ENCODE measurements at regions not wholly inside any gene's neighbourhood (a gene's known extent, or its start where the extent isn't known, plus 50 kb on each side); places are given as distances from the start of the nearest gene placed in this dataset.

DNA sequence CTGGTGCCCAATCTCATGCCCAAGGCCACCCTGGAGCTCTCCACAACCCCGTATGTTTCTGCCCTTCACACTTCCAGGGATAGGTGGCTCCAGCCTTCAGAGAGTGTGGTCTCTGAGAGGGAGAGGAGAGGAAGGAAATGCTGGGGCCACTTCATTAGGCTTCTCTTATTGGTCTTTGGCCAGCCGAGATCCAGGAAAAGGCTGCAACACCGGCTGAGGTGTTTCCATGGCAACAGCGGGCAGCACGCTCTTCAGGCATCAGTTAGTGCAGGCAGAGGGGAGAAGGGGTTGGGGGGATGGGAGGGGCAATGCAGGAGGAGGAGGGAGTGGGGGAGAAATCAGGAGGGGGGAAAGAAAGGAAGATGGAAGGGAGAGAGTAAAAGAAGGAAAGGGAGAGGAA is 275.1 kb upstream of the GJB5 start:
- no peak overlapping the region for H3K27ac ChIP-seq
- H3K9me3 ChIP-seq (replicated peaks): no peaks in the 10 kb centered on the region
- H3K4me3 ChIP-seq: no peak overlapping the region
- no peak for DNase-seq
- H3K4me1 ChIP-seq: no peaks in the 10 kb centered on the region
- H3K36me3 ChIP-seq: no peaks in the 10 kb centered on the region
- H3K27me3 ChIP-seq: no peaks in the 10 kb centered on the region

DNA sequence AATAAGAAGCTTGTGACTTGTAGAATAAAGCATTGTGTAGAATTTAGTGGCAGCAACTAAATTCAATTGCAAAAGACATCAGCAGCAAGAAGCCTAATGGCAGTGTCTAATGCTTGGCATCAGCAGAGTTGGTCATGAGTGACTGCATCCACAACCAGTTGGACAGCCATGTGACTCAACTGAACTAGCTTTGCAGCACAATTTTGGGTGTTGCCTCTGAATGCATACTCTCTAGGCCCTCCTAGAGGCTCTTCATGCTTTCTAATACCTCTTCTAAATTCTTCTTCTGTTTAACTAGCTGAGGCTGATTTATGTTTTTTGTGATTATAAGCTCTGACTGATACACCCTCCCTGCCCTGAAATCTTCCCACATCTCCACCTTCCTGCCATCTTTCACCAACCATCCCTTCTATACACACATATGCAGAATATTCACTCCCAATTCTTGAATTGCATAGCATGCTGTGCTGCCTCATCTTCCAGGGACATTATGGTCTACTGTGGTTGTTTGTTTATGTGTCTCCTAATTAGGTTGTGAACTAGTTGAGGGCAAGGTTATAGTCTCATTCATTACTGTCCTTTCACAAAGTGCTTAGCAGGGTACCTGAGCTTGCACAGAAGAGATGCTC is 266.7 kb upstream of the GJB5 start:
- H3K27ac ChIP-seq: no peak overlapping the region
- no peaks in the 10 kb centered on the region for H3K36me3 ChIP-seq
- no peaks in the 10 kb centered on the region for H3K4me1 ChIP-seq
- DNase-seq: no peak
- H3K27me3 ChIP-seq: no peaks in the 10 kb centered on the region
- H3K4me3 ChIP-seq: no peak overlapping the region
- no peaks in the 10 kb centered on the region for H3K9me3 ChIP-seq (replicated peaks)

DNA sequence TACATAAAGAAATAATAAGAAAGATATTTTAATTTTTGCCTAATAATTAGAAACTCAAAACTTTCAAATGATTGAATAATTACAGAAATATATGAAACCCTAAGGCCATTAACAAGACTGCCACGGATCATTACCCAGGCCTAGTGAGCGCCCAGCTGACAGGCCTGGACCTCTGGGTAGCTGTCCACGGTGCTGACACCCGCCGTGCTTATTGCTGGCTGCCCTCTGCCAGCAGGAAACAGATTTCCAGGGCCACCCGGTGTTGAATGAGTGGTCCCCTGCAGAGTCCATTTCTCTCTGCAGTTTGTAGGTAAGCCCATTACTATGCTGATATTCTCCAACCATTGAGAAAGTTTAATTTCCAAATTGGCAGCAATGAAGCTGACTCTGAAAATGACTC is 254.4 kb upstream of the GJB5 start:
- Histone ChIP-seq H3K4me1 (no peaks in the 10 kb centered on the region), H3K9me3 (replicated peaks) (no peaks in the 10 kb centered on the region), H3K36me3 (no peaks in the 10 kb centered on the region), H3K27me3 (no peaks in the 10 kb centered on the region), H3K27ac (no peak overlapping the region), H3K4me3 (no peak overlapping the region)
- DNase-seq: peak; percentile 57 to 67

DNA sequence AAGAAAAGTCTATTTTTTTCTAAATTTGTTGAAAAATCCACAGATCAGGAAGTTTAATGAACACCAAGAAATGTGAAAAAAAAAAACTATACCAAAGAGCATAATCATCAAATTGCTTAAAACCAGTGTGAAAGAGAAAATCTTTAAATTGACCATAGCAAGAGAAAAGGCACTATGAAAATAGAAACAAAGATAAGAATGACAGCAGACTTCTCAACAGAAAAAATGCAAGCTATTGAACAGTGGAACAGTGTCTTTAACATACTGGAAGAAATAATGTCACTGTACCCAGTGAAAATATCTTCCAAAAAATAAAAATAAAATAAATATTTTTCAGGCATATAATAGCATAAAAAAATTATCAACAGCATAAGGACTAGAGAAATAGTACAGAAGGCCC is 243.0 kb upstream of the GJB5 start:
- no peak overlapping the region for H3K4me3 ChIP-seq
- DNase-seq: no peak
- H3K9me3 ChIP-seq (replicated peaks): peaks cover 7% of the 10 kb centered on the region; the same call in 1 of the 2 replicates
- H3K4me1 ChIP-seq: no peaks in the 10 kb centered on the region
- H3K36me3 ChIP-seq: no peaks in the 10 kb centered on the region
- no peaks in the 10 kb centered on the region for H3K27me3 ChIP-seq
- H3K27ac ChIP-seq: no peak overlapping the region

DNA sequence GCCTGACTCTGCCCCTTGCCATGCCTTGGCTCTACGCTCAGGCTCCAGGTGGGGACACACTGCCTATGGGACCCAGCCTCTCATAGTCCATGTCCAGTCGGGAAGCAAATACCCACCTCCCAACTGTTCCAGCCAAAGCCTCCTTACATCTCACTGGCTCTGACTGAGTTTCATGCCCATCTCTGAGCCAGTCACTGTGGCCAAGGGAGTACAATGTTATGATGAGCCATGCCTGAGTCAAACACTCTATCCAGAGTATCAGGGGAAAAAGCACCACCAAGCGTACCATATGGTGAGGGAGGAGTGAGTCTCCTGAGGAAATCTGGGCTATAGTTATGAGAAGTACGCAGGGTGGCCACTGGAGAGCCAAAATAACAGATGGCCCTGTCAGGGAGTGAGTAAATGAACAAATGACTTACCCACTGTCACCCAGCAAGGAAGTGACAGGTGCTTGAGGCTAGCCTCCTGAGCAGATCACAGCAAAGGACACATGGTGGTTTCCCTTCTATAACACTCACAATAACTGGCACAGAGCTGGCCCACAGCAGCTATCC is 236.6 kb upstream of the GJB5 start:
- H3K4me3 ChIP-seq: no peak overlapping the region
- no peaks in the 10 kb centered on the region for H3K4me1 ChIP-seq
- no peak overlapping the region for H3K27ac ChIP-seq
- no peaks in the 10 kb centered on the region for H3K9me3 ChIP-seq (replicated peaks)
- no peak for DNase-seq
- H3K27me3 ChIP-seq: no peaks in the 10 kb centered on the region
- no peaks in the 10 kb centered on the region for H3K36me3 ChIP-seq

DNA sequence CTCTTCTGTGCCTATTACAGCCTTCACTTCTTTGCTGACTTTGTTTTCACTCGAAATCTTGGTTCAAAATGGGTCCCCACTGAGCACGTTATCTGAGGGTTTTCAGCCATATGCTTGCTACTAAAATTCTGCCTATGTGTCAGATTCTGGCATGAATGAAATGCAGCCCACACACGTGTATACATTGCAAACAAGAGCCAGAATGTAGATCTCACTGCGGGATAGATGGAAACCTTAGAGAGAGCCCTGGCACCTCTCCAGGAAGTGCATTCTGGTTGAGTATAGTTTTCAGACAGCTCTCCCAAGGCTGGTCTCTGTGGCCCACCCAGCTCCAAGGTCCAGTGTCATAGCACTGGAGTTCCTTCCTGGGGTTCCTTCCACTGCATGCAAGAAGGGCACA is 234.7 kb upstream of the GJB5 start:
- H3K36me3 ChIP-seq: no peaks in the 10 kb centered on the region
- no peak overlapping the region for H3K4me3 ChIP-seq
- no peaks in the 10 kb centered on the region for H3K9me3 ChIP-seq (replicated peaks)
- no peaks in the 10 kb centered on the region for H3K27me3 ChIP-seq
- H3K4me1 ChIP-seq: no peaks in the 10 kb centered on the region
- DNase-seq: no peak
- no peak overlapping the region for H3K27ac ChIP-seq

DNA sequence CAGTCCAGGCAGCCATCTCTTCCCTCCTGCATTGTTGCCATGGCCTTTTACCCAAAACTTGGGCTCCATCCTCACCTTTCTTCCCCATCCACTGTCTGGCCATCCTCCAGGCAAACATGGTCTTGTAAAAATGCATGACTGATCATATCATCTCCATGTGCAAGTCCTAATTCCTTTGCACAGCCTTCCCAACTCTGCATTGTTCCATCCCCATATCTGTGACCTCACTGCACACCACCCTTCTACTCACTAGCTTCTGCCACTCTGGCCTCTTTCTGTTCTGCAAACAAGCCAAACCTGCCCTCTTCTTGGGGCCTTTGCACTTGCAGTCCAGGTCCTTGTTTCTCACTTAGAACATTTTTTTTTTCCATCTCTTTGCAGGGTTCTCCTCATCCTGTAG is 230.1 kb upstream of the GJB5 start:
- no peak overlapping the region for H3K4me3 ChIP-seq
- H3K4me1 ChIP-seq: no peaks in the 10 kb centered on the region
- no peak for DNase-seq
- no peak overlapping the region for H3K27ac ChIP-seq
- H3K36me3 ChIP-seq: no peaks in the 10 kb centered on the region
- H3K27me3 ChIP-seq: no peaks in the 10 kb centered on the region
- H3K9me3 ChIP-seq (replicated peaks): no peaks in the 10 kb centered on the region

DNA sequence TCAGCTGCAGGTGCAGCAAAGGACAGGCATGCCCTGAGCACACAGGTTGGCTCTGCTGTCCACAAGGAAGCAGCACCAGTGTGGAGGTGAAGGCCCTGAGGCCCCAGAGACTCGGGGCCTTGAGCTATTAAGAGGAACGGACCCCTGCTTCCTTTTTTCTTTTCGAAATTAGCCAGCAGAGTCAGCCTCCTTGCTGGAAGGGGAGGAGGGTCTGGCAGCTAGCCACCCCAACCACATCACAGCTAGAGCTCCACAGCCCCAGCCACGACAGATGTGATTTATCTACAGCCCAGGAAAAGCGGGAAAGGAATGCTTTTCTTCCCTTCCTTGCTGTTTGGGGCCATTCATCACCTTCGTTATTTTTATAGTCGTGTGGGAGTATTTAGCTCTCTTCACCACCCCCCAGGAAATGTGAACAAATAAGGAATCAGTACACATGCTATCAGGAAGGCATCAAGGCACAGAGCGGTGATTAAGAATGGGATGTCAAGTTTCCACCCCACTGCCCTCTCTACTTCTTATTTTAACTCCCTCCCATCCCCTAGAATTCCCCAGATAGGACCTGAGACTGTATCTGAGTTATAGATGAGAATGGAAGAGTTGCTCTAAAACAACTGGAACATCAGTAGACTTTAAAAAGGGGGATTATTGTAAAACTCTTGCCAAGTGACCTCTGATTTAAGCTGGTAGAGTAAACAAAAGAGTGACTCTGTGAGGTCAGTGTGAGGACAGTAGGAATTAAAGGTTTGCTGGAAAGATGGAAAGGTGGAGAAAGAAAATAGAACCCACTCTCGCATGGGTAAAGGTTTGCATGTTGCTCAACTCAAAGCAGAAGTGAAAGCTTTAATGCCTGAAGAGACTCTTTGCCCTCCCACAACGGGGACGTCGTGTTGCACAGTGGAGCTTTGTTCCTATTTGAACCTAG is 224.7 kb upstream of the GJB5 start:
- H3K27me3 ChIP-seq: peaks cover 9% of the 10 kb centered on the region
- H3K36me3 ChIP-seq: no peaks in the 10 kb centered on the region
- no peak overlapping the region for H3K27ac ChIP-seq
- no peaks in the 10 kb centered on the region for H3K4me1 ChIP-seq
- no peaks in the 10 kb centered on the region for H3K9me3 ChIP-seq (replicated peaks)
- DNase-seq: no peak
- no peak overlapping the region for H3K4me3 ChIP-seq

DNA sequence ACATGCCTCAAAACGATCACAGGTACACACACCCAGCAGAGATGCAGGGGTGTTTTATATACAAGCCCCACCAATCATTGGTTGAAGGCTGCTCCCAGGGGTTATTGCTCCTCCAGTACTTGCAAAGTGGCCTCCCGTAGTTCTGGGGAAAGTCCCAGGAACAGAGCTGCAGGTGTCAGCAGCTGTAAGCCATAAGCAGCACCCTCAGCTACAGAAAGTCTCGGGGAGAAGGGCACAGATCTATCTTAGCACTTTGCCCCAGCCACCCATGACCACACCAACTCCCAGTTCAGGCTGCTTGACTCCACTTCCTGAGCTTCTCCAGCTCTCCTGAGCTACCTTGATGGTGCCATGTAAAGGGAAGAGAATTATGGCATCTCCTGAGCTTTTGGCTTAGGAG is 222.7 kb upstream of the GJB5 start:
- Histone ChIP-seq H3K27me3 (peaks cover 9% of the 10 kb centered on the region), H3K9me3 (replicated peaks) (no peaks in the 10 kb centered on the region), H3K27ac (no peak overlapping the region), H3K4me3 (no peak overlapping the region), H3K4me1 (no peaks in the 10 kb centered on the region), H3K36me3 (no peaks in the 10 kb centered on the region)
- no peak for DNase-seq

DNA sequence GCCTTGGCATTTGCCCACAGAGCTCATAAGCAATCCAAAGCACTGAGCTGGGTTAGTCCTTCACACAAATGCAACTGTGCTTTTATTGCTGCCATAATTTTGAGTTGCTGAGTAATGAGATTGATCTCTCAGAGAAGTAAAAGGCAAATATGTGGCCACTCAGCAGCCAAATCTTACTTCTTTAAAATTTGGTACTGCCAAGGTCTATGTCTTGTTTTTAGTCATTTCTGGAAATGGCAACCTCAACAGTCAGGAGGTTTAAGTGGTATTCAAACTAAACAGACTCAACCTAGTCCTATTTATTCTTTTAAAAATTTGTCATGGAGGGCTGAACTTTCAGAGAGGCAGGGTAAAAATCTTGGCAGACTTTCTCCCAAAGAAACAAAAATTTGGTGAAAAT is 216.4 kb upstream of the GJB5 start:
- Histone ChIP-seq H3K27ac (no peak overlapping the region), H3K4me1 (no peaks in the 10 kb centered on the region), H3K36me3 (no peaks in the 10 kb centered on the region), H3K4me3 (no peak overlapping the region), H3K9me3 (replicated peaks) (no peaks in the 10 kb centered on the region), H3K27me3 (no peaks in the 10 kb centered on the region)
- DNase-seq: no peak

DNA sequence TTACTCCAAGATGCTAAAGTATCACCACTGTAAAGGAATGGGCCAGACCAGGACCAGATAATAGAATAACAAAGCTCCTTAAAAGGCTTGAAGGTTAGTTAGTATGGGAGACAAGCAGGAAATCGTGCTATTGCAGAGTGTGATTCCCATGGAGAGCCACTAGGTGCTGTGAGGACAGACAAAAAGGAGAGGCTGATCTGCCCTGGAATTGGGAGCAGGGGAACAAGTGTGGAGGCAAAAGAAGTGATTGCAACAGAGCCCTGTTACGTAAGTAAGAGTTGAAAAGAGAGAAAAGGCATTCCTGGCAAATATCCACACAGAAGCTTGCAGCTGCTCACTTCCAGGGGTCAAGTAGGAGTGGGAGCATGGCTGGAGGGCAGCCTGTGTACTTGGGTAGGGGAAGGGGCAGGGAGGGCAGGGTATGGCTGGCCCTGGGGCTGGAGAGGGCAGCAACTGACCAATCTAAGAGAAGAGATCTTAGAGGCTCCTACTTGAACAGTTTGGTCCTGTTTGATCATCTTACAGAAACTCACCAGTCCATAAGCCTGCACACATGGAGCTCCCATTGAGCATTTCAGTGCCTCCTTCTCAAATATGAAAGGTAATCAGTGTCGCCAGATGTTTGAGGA is 207.7 kb upstream of the GJB5 start:
- no peaks in the 10 kb centered on the region for H3K4me1 ChIP-seq
- H3K4me3 ChIP-seq: no peak overlapping the region
- no peaks in the 10 kb centered on the region for H3K27me3 ChIP-seq
- DNase-seq: peak in 1 of 2 experiments; percentile 16
- H3K36me3 ChIP-seq: no peaks in the 10 kb centered on the region
- H3K27ac ChIP-seq: no peak overlapping the region
- H3K9me3 ChIP-seq (replicated peaks): no peaks in the 10 kb centered on the region

DNA sequence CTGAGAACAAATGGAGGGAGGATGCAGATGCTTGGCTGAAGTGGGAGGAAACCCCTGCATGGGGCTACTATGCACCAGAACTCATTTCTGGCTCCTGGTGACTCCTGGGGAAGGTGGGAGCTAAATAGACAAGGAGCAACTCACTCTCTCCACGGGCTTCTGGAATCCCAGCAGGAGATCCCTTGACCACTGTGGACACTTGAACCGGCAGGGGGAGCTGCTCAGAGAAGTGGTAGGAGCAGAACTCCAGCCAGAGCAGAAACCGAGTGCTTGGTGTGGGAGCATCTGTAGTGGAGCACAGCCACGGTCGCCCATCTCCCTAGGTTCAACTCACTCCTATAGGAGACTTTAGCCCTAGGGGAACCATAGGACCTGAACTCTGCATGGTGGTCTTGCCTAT is 205.6 kb upstream of the GJB5 start:
- Histone ChIP-seq H3K27ac (no peak overlapping the region), H3K4me1 (no peaks in the 10 kb centered on the region), H3K36me3 (no peaks in the 10 kb centered on the region), H3K4me3 (no peak overlapping the region), H3K9me3 (replicated peaks) (no peaks in the 10 kb centered on the region), H3K27me3 (no peaks in the 10 kb centered on the region)
- DNase-seq: peak; percentile 25 to 43

DNA sequence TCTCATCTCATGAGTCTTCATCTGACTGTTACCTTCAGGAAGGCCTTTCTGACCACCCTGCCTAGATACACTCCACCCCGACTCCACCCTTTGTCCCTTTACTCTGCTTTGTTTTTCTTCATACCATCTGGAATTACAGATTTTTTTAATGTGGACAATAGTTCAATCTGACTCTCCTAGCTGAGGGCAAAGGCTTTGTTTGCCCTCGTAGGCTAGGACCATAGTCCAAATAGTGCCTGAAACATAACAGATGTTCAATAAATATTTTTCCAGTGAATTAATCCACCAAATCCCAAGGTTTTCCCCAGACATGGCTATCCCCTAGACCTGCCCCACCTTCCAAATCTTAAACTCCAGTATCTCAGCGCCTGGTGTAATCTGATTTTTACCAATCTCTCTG is 176.5 kb upstream of the GJB5 start:
- Histone ChIP-seq H3K27me3 (peaks cover 11% of the 10 kb centered on the region; the same call in 1 of the 2 replicates), H3K4me1 (no peaks in the 10 kb centered on the region), H3K4me3 (no peak overlapping the region), H3K9me3 (replicated peaks) (no peaks in the 10 kb centered on the region), H3K27ac (no peak overlapping the region), H3K36me3 (no peaks in the 10 kb centered on the region)
- no peak for DNase-seq

DNA sequence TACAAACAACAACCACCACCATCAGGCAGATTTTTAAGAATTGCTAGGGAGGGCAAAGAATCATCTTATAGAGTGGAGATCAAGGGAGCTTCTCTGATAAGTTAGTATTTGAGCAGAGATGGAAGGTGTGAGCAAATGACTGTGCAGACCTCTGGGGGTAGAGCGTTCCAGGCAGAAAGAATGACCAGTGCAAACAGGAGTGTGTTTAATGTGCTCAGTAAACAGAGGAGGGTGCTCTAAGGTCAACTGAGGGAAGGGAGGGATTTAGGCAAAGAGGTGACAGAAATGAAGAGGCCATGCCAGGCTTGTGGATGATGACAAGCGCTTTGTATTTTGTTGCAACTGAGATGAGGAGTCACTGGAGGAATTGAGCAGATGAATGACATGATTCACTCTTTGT is 172.5 kb upstream of the GJB5 start:
- no peak for DNase-seq
- Histone ChIP-seq H3K27ac (no peak overlapping the region), H3K9me3 (replicated peaks) (no peaks in the 10 kb centered on the region), H3K4me3 (no peak overlapping the region), H3K36me3 (no peaks in the 10 kb centered on the region), H3K27me3 (peaks cover 8% of the 10 kb centered on the region; the same call in 1 of the 2 replicates), H3K4me1 (no peaks in the 10 kb centered on the region)

DNA sequence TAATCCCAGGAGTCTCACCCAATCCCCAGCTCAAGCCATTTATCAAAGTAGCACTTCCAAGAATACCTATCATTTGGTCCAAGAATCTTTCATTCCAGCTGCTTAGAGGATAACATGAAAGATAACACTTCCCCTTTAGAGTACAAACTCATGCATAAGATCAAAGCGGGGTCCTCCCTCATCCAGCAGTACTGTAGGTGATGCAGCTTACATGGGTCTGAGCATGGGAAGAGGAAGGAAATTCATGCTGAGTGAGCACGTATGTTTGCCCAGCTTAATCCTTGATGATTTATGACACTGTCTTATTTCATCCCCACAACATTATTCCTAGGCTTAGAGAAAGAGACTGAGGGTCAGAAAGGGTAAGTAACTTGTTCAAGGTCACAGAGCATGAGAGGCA is 167.1 kb upstream of the GJB5 start:
- Histone ChIP-seq H3K27me3 (no peaks in the 10 kb centered on the region; the same call in 1 of the 2 replicates), H3K27ac (no peak overlapping the region), H3K4me1 (no peaks in the 10 kb centered on the region), H3K4me3 (no peak overlapping the region), H3K36me3 (no peaks in the 10 kb centered on the region), H3K9me3 (replicated peaks) (no peaks in the 10 kb centered on the region)
- DNase-seq: no peak

All from SJCRH30 (cell line).